Testis (tissue), 2 donors: ENCODE measurements at regions not wholly inside any gene's neighbourhood (a gene's known extent, or its start where the extent isn't known, plus 50 kb on each side); places are given as distances from the start of the nearest gene placed in this dataset.

ENCODE experiments used
- CTCF ChIP-seq, 3 experiments: fragments of 450-650 bp in 2 of 3; fragments of 200-600 bp in 1 of 3; sonication (generic) in 1 of 3; IDR thresholded peaks; one replicate each; pipeline ENCODE4 v1.5.1; 2016 to 2019; ENCODE audit warnings: antibody characterized with exemption in 3 of 3, mild to moderate bottlenecking in 2 of 3, moderate library complexity in 1 of 3
- POLR2A ChIP-seq: fragments of 450-650 bp; IDR thresholded peaks from one replicate; pipeline ENCODE4 v1.6.1; 2017; ENCODE audit warnings: antibody characterized with exemption, mild to moderate bottlenecking, moderate library complexity

- TF ChIP-seq CTCF (IDR thresholded peaks at IDR 0.05), result no peak
- no peak for TF ChIP-seq POLR2A
Observed at GRCh38 chr5:159507661-159508060, 177.4 kb upstream of the IL12B start.
